BJ (cell line): ENCODE measurements at regions not wholly inside any gene's neighbourhood (a gene's known extent, or its start where the extent isn't known, plus 50 kb on each side); places are given as distances from the start of the nearest gene placed in this dataset.

Experiments
- CTCF ChIA-PET: fragments of 350-600 bp; formaldehyde crosslinking; extraction: SDS; loops from one replicate; lab custom pipeline; 2021; ENCODE audit warnings: antibody characterized with exemption, inconsistent platforms; lab: Yijun Ruan, JAX
- POLR2A ChIA-PET: fragments of 300-600 bp; sonication (Branson Sonifier 250); formaldehyde crosslinking; extraction: SDS; loops from one replicate; lab custom pipeline; 2021; ENCODE audit warnings: antibody characterized with exemption; lab: Charles Lee
- DNase-seq: peaks from one replicate; pipeline ENCODE4 v3.0.0-alpha.2; 2011; ENCODE audit warnings: low read depth
- H3K27me3 ChIP-seq: 2 replicates; pipeline ENCODE4 v1.6.0; 2011; ENCODE audit warnings: low read length; ENCODE audit not compliant: control insufficient read depth, insufficient read depth
- H3K36me3 ChIP-seq: 2 replicates; pipeline ENCODE4 v1.5.1; 2011; ENCODE audit warnings: low read length; ENCODE audit not compliant: control insufficient read depth, insufficient read depth
- H3K4me3 ChIP-seq: 2 replicates; pipeline ENCODE4 v1.5.1; 2011; ENCODE audit warnings: low read depth, mild to moderate bottlenecking, control low read depth, low read length
- CTCF ChIP-seq: IDR thresholded peaks from 2 replicates; pipeline ENCODE4 v1.5.1; 2011; ENCODE audit warnings: low read depth, mild to moderate bottlenecking, control low read depth, inconsistent platforms, low read length, moderate library complexity; ENCODE audit not compliant: insufficient read depth

- CTCF ChIA-PET: interaction anchor here (1.4 to 2.6 kb wide), 2 partner anchors 11 to 13 kb away, joined by 4 to 9 read pairs; no protein-coding TSS in a partner anchor
- H3K4me3 ChIP-seq: no peak overlapping the region
- no peaks in the 10 kb centered on the region for H3K27me3 ChIP-seq
- no peaks in the 10 kb centered on the region for H3K36me3 ChIP-seq
- TF ChIP-seq CTCF: no peak
- DNase-seq: no peak
- POLR2A ChIA-PET: no interaction called here
These were observed 142.4 kb downstream of the THBS2 start for GRCh38 chr6:169111203-169111602.

- no peak overlapping the region for H3K4me3 ChIP-seq
- POLR2A ChIA-PET: no interaction called here
- CTCF ChIA-PET: no interaction called here
- H3K36me3 ChIP-seq: no peaks in the 10 kb centered on the region
- DNase-seq: no peak
- TF ChIP-seq CTCF: no peak
- no peaks in the 10 kb centered on the region for H3K27me3 ChIP-seq
These were observed 144.0 kb downstream of the THBS2 start for GRCh38 chr6:169109411-169110220.

GRCh38 chr6:169108753-169109152 lies 144.9 kb downstream of the THBS2 start:
- CTCF ChIA-PET: no interaction called here
- no peak for TF ChIP-seq CTCF
- Histone ChIP-seq H3K36me3 (no peaks in the 10 kb centered on the region), H3K27me3 (no peaks in the 10 kb centered on the region), H3K4me3 (no peak overlapping the region)
- no peak for DNase-seq
- POLR2A ChIA-PET: no interaction called here

GRCh38 chr6:169106176-169106575 lies 147.5 kb downstream of the THBS2 start:
- ChIA-PET CTCF (interaction anchor here (0.5 kb wide), 1 partner anchor 82 kb away, joined by 3 read pairs; no protein-coding TSS in a partner anchor), POLR2A (no interaction called here)
- DNase-seq: no peak
- H3K27me3 ChIP-seq: no peaks in the 10 kb centered on the region
- H3K4me3 ChIP-seq: no peak overlapping the region
- TF ChIP-seq CTCF: no peak
- H3K36me3 ChIP-seq: no peaks in the 10 kb centered on the region

GRCh38 chr6:169101981-169102380 lies 151.7 kb downstream of the THBS2 start:
- no peak overlapping the region for H3K4me3 ChIP-seq
- H3K36me3 ChIP-seq: no peaks in the 10 kb centered on the region
- peak; percentile 66 for DNase-seq
- no peak for TF ChIP-seq CTCF
- H3K27me3 ChIP-seq: no peaks in the 10 kb centered on the region
- ChIA-PET POLR2A (no interaction called here), CTCF (interaction anchor here (1.0 to 1.2 kb wide), 2 partner anchors 23 to 418 kb away, joined by 3 read pairs; no protein-coding TSS in a partner anchor)
